ENCODE measurements at regions not wholly inside any gene's neighbourhood (a gene's known extent, or its start where the extent isn't known, plus 50 kb on each side); places are given as distances from the start of the nearest gene placed in this dataset.

GRCh38 chr11:134760957-134761356 lies 348.9 kb upstream of the B3GAT1 start:
- Histone ChIP-seq H3K36me3 (ENCODE audit: control insufficient read depth in 2 of 3, insufficient read depth in 3 of 3, low read length in 3 of 3) (no peaks in the 10 kb centered on the region), H3K9me3 (ENCODE audit: control insufficient read depth in 2 of 3, insufficient read depth in 1 of 3, low read length in 3 of 3) (no peaks in the 10 kb centered on the region), H3K4me1 (ENCODE audit: control insufficient read depth in 2 of 3, insufficient read depth in 2 of 3, low read depth in 1 of 3, low read length in 3 of 3) (no peaks in the 10 kb centered on the region), H3K27ac (ENCODE audit: low read depth in 2 of 2, low read length in 2 of 2) (no peak overlapping the region), H3K27me3 (ENCODE audit: control insufficient read depth, insufficient read depth, low read length) (no peaks in the 10 kb centered on the region), H3K4me3 (ENCODE audit: low read length in 3 of 3) (no peak overlapping the region), H3K9ac (ENCODE audit: low read length in 3 of 3) (no peak overlapping the region)
- intact Hi-C loops (cut with DNase I), result no loop called here
- no peak for DNase-seq
- no peak for TF ChIP-seq CTCF (IDR thresholded peaks at IDR 0.05; ENCODE audit: borderline replicate concordance, extremely low read depth, insufficient read depth)
- FAIRE-seq, result no peak

- no peak overlapping the region for H3K27ac ChIP-seq (ENCODE audit: low read depth in 2 of 2, low read length in 2 of 2)
- H3K4me1 ChIP-seq (ENCODE audit: control insufficient read depth in 2 of 3, insufficient read depth in 2 of 3, low read depth in 1 of 3, low read length in 3 of 3), result no peaks in the 10 kb centered on the region
- no peaks in the 10 kb centered on the region for H3K9me3 ChIP-seq (ENCODE audit: control insufficient read depth in 2 of 3, insufficient read depth in 1 of 3, low read length in 3 of 3)
- H3K27me3 ChIP-seq (ENCODE audit: control insufficient read depth, insufficient read depth, low read length), result no peaks in the 10 kb centered on the region
- H3K9ac ChIP-seq (ENCODE audit: low read length in 3 of 3), result no peak overlapping the region
- no peak overlapping the region for H3K4me3 ChIP-seq (ENCODE audit: low read length in 3 of 3)
- intact Hi-C loops (cut with DNase I), result no loop called here
- H3K36me3 ChIP-seq (ENCODE audit: control insufficient read depth in 2 of 3, insufficient read depth in 3 of 3, low read length in 3 of 3), result no peaks in the 10 kb centered on the region
- no peak for TF ChIP-seq CTCF (IDR thresholded peaks at IDR 0.05; ENCODE audit: borderline replicate concordance, extremely low read depth, insufficient read depth)
- FAIRE-seq, result no peak
- no peak for DNase-seq
Measured at GRCh38 chr11:134760299-134760698, 348.3 kb upstream of the B3GAT1 start.

GRCh38 chr11:134759855-134760254 lies 347.8 kb upstream of the B3GAT1 start:
- no peaks in the 10 kb centered on the region for H3K27me3 ChIP-seq (ENCODE audit: control insufficient read depth, insufficient read depth, low read length)

More at GRCh38 chr11:134759855-134760254, 347.8 kb upstream of the B3GAT1 start:
- Histone ChIP-seq H3K36me3 (ENCODE audit: control insufficient read depth in 2 of 3, insufficient read depth in 3 of 3, low read length in 3 of 3) (no peaks in the 10 kb centered on the region), H3K27ac (ENCODE audit: low read depth in 2 of 2, low read length in 2 of 2) (no peak overlapping the region), H3K4me1 (ENCODE audit: control insufficient read depth in 2 of 3, insufficient read depth in 2 of 3, low read depth in 1 of 3, low read length in 3 of 3) (no peaks in the 10 kb centered on the region), H3K9ac (ENCODE audit: low read length in 3 of 3) (no peak overlapping the region), H3K9me3 (ENCODE audit: control insufficient read depth in 2 of 3, insufficient read depth in 1 of 3, low read length in 3 of 3) (no peaks in the 10 kb centered on the region), H3K4me3 (ENCODE audit: low read length in 3 of 3) (no peak overlapping the region)
- FAIRE-seq (no peak), DNase-seq (no peak)
- intact Hi-C loops (cut with DNase I), result no loop called here
- TF ChIP-seq CTCF (IDR thresholded peaks at IDR 0.05; ENCODE audit: borderline replicate concordance, extremely low read depth, insufficient read depth), result no peak
